ENCODE measurements at regions not wholly inside any gene's neighbourhood (a gene's known extent, or its start where the extent isn't known, plus 50 kb on each side); places are given as distances from the start of the nearest gene placed in this dataset.

DNA sequence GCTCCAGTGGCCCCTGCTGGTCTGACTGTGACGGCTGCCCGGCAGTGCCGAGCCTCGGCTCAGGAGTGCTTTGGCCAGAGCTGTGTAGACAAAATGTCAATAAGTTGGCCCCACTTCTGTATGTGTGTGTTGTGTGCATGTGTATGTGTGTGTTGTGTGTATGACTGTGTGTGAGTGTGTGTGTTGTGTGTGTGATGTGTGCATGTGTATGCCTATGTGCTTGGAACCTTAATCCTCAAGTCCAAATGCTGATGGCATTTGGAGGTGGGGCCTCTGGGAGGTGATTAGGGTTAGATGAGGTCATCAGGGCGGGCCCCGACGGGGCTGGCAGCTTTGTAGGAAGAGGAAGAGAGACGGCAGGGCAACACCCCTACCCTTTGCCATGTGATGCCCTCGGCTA is 269.0 kb downstream of the DCDC2C start:
- no peak overlapping the region for H2AFZ ChIP-seq
- peaks cover 9% of the 10 kb centered on the region for H3F3A ChIP-seq (ENCODE audit: insufficient read depth, low read depth)
- H3K9me3 ChIP-seq (ENCODE audit: insufficient read depth, low read depth): no peaks in the 10 kb centered on the region
- H3K9me2 ChIP-seq (ENCODE audit: insufficient read depth): no peaks in the 10 kb centered on the region
- ChIA-PET CTCF (no interaction called here), POLR2A (ENCODE audit: unreplicated experiment) (no interaction called here)
- no peak for TF ChIP-seq CTCF (conservative IDR thresholded peaks at IDR 0.05)
- TF ChIP-seq EZH2 (IDR thresholded peaks at IDR 0.05; ENCODE audit: low read depth): no peak
- intact Hi-C loops (cut with micrococcal nuclease; ENCODE audit: unreplicated experiment): no loop called here
- H3K4me1 ChIP-seq (replicated peaks; ENCODE audit: insufficient read depth): no peaks in the 10 kb centered on the region
- H3K27me3 ChIP-seq (ENCODE audit: insufficient read depth, low read depth): peaks cover 10% of the 10 kb centered on the region; the same call in 1 of the 2 replicates
- no peaks in the 10 kb centered on the region for H4K20me1 ChIP-seq (ENCODE audit: insufficient read depth)
- no peaks in the 10 kb centered on the region for H3K36me3 ChIP-seq (ENCODE audit: low read depth)
- no peak for DNase-seq
- H3K4me2 ChIP-seq: no peak overlapping the region
- H3K4me3 ChIP-seq: no peak overlapping the region
- H3K79me2 ChIP-seq (ENCODE audit: low read depth): no peaks in the 10 kb centered on the region
- BruUV-seq (replicated peaks): no TSS peak
- no peak overlapping the region for H3K27ac ChIP-seq

DNA sequence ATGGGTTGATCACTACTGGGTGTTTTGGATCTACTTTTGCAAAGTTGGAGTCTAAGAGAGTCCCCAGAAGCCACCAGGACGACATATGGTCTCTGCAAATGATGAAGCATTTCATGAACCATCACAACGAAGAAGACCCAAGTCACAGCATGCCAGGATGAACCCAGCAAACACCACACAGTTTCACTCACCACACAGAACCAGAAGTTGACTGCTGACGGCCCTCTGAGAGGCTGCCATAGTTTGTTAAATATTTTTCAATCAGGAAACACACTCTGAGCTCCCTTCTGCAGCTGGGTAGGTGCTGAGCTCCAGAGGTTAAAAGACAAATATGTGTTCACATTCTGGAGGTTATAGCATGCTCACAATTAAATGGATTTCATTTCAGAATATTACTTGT is 271.4 kb downstream of the DCDC2C start:
- Histone ChIP-seq H3K27me3 (ENCODE audit: insufficient read depth, low read depth) (peaks cover 9% of the 10 kb centered on the region; the same call in 1 of the 2 replicates), H3K9me3 (ENCODE audit: insufficient read depth, low read depth) (no peaks in the 10 kb centered on the region), H2AFZ (no peak overlapping the region), H3K4me1 (replicated peaks; ENCODE audit: insufficient read depth) (no peaks in the 10 kb centered on the region), H3K27ac (no peak overlapping the region), H3K4me2 (no peak overlapping the region), H4K20me1 (ENCODE audit: insufficient read depth) (no peaks in the 10 kb centered on the region), H3K4me3 (no peak overlapping the region), H3K79me2 (ENCODE audit: low read depth) (no peaks in the 10 kb centered on the region), H3K36me3 (ENCODE audit: low read depth) (no peaks in the 10 kb centered on the region), H3F3A (ENCODE audit: insufficient read depth, low read depth) (peaks cover 9% of the 10 kb centered on the region), H3K9me2 (ENCODE audit: insufficient read depth) (no peaks in the 10 kb centered on the region)
- CTCF ChIA-PET: no interaction called here
- no TSS peak for BruUV-seq (replicated peaks)
- DNase-seq: no peak
- POLR2A ChIA-PET (ENCODE audit: unreplicated experiment): no interaction called here
- intact Hi-C loops (cut with micrococcal nuclease; ENCODE audit: unreplicated experiment): no loop called here
- TF ChIP-seq EZH2 (IDR thresholded peaks at IDR 0.05; ENCODE audit: low read depth) (no peak), CTCF (conservative IDR thresholded peaks at IDR 0.05) (no peak)

DNA sequence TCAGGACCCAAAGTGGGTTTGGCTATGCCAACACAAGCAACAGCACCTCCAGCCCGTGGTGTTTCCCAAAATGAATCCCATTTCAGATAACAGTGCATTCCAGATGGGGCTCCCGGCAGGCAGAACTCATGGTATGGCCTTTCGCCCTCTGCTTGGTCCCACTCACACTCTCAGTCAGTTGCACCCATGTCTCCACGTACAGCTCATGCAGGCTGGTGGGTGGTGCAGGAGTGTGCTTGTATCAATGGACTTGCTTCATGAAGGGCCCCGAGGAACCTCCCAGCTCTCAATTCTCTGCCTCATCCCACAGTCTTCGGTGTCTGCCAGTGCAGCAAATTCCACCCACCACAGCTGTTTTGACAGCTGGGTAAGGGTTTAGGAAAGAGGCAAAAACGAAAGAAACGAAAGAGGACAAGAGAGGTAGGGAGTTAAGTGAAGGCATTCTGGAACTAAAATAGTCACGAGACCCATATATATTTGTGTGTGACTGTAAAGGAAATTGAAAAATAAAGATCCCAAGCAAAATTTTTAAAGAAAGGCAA is 278.1 kb downstream of the DCDC2C start:
- H3K27ac ChIP-seq: no peak overlapping the region
- ChIA-PET POLR2A (ENCODE audit: unreplicated experiment) (no interaction called here), CTCF (no interaction called here)
- H3K9me3 ChIP-seq (ENCODE audit: insufficient read depth, low read depth): no peaks in the 10 kb centered on the region
- no peaks in the 10 kb centered on the region for H3K4me1 ChIP-seq (replicated peaks; ENCODE audit: insufficient read depth)
- H2AFZ ChIP-seq: no peak overlapping the region
- no peaks in the 10 kb centered on the region for H3F3A ChIP-seq (ENCODE audit: insufficient read depth, low read depth)
- H3K9me2 ChIP-seq (ENCODE audit: insufficient read depth): no peaks in the 10 kb centered on the region
- no peak overlapping the region for H3K4me2 ChIP-seq
- no peak overlapping the region for H3K4me3 ChIP-seq
- no TSS peak for BruUV-seq (replicated peaks)
- no peaks in the 10 kb centered on the region for H3K79me2 ChIP-seq (ENCODE audit: low read depth)
- no peak for TF ChIP-seq EZH2 (IDR thresholded peaks at IDR 0.05; ENCODE audit: low read depth)
- TF ChIP-seq CTCF (conservative IDR thresholded peaks at IDR 0.05): no peak
- intact Hi-C loops (cut with micrococcal nuclease; ENCODE audit: unreplicated experiment): no loop called here
- DNase-seq: no peak
- no peaks in the 10 kb centered on the region for H3K36me3 ChIP-seq (ENCODE audit: low read depth)
- H4K20me1 ChIP-seq (ENCODE audit: insufficient read depth): no peaks in the 10 kb centered on the region
- H3K27me3 ChIP-seq (ENCODE audit: insufficient read depth, low read depth): peaks cover 5% of the 10 kb centered on the region; the same call in 1 of the 2 replicates
